SU-DHL-6 (cell line): ENCODE measurements at regions not wholly inside any gene's neighbourhood (a gene's known extent, or its start where the extent isn't known, plus 50 kb on each side); places are given as distances from the start of the nearest gene placed in this dataset.

Experiments
- H2AFZ ChIP-seq: fragments of 200-600 bp; sonication (generic); 2 replicates; pipeline ENCODE4 v1.6.1; 2014; ENCODE audit warnings: low read depth, mild to moderate bottlenecking, moderate library complexity, mixed read lengths, antibody characterized with exemption, low read length; ENCODE audit not compliant: severe bottlenecking
- H3F3A ChIP-seq: fragments of 200-600 bp; shearing (Covaris generic); 2 replicates; pipeline ENCODE4 v1.6.0; 2016; ENCODE audit warnings: antibody characterized with exemption, mild to moderate bottlenecking; ENCODE audit not compliant: insufficient read depth
- H3K27ac ChIP-seq: fragments of 200-600 bp; sonication (generic); 2 replicates; pipeline ENCODE4 v1.5.1; 2016; ENCODE audit warnings: low read depth, mild to moderate bottlenecking, low read length, moderate library complexity, mixed read lengths
- H3K27me3 ChIP-seq: fragments of 200-600 bp; sonication (generic), shearing (Covaris generic); 2 replicates; pipeline ENCODE4 v1.6.0; 2014; ENCODE audit warnings: mild to moderate bottlenecking, low read length
- H3K36me3 ChIP-seq: fragments of 200-600 bp; sonication (generic); 2 replicates; pipeline ENCODE4 v1.6.1; 2014; ENCODE audit warnings: mild to moderate bottlenecking, low read length, mixed read lengths
- H3K4me2 ChIP-seq: fragments of 300-600, 200-600 bp; shearing (Covaris generic), sonication (generic); 2 replicates; pipeline ENCODE4 v1.6.0; 2014; ENCODE audit warnings: low read length, low read depth, mild to moderate bottlenecking; ENCODE audit not compliant: poor library complexity, severe bottlenecking
- H3K4me3 ChIP-seq: fragments of 200-600 bp; sonication (generic); 2 replicates; pipeline ENCODE4 v1.5.1; 2014; ENCODE audit warnings: antibody characterized with exemption, low read length, mild to moderate bottlenecking, mixed read lengths; ENCODE audit not compliant: insufficient read depth, poor library complexity, severe bottlenecking
- H3K79me2 ChIP-seq: fragments of 200-600 bp; sonication (generic); 2 replicates; pipeline ENCODE4 v1.6.1; 2014; ENCODE audit warnings: mild to moderate bottlenecking, low read length, moderate library complexity; ENCODE audit not compliant: insufficient read depth
- H3K9ac ChIP-seq: fragments of 200-600 bp; sonication (generic); 2 replicates; pipeline ENCODE4 v1.7.0; 2014; ENCODE audit warnings: mild to moderate bottlenecking, low read length
- H3K9me2 ChIP-seq: fragments of 200-600 bp; sonication (generic); replicated peaks from 2 replicates; pipeline ENCODE4 v1.6.1; 2014; ENCODE audit warnings: low read length; ENCODE audit not compliant: insufficient read depth
- H3K9me3 ChIP-seq: fragments of 200-600 bp; sonication (generic); 2 replicates; pipeline ENCODE4 v1.6.1; 2014; ENCODE audit warnings: low read length, mixed read lengths; ENCODE audit not compliant: insufficient read depth
- H4K20me1 ChIP-seq: fragments of 200-600 bp; sonication (generic); 2 replicates; pipeline ENCODE4 v1.6.1; 2014; ENCODE audit warnings: low read depth, mild to moderate bottlenecking, antibody characterized with exemption, low read length, moderate library complexity, mixed read lengths
- CTCF ChIP-seq: fragments of 200-600 bp; sonication (generic); IDR thresholded peaks from one replicate; pipeline ENCODE4 v1.5.1; 2017; ENCODE audit warnings: antibody characterized with exemption, mild to moderate bottlenecking, low read length, moderate library complexity; ENCODE audit not compliant: insufficient read depth, poor library complexity, severe bottlenecking
- EZH2phosphoT487 ChIP-seq: fragments of 200-600 bp; sonication (generic), shearing (Covaris generic); conservative IDR thresholded peaks from 2 replicates; pipeline ENCODE4 v1.6.1; 2018; ENCODE audit warnings: mild to moderate bottlenecking, antibody characterized with exemption, low read length, moderate library complexity, mixed read lengths

GRCh38 chr9:121598965-121599871 lies 52.2 kb upstream of the DAB2IP start:
- Histone ChIP-seq H3K27ac (no peak overlapping the region), H4K20me1 (no peaks in the 10 kb centered on the region), H3K4me3 (no peak overlapping the region), H3K79me2 (no peaks in the 10 kb centered on the region), H3K4me2 (no peak overlapping the region), H2AFZ (no peak overlapping the region), H3F3A (no peaks in the 10 kb centered on the region), H3K9me3 (no peaks in the 10 kb centered on the region), H3K9ac (no peak overlapping the region), H3K9me2 (no peaks in the 10 kb centered on the region), H3K36me3 (no peaks in the 10 kb centered on the region), H3K27me3 (no peaks in the 10 kb centered on the region)
- no peak for TF ChIP-seq CTCF
- no peak for TF ChIP-seq EZH2phosphoT487

GRCh38 chr9:121599872-121600585 lies 51.4 kb upstream of the DAB2IP start:
- Histone ChIP-seq H3K4me3 (no peak overlapping the region), H3K9ac (no peak overlapping the region), H3K4me2 (no peak overlapping the region), H3K36me3 (no peaks in the 10 kb centered on the region), H3F3A (no peaks in the 10 kb centered on the region), H4K20me1 (no peaks in the 10 kb centered on the region), H3K27ac (no peak overlapping the region), H2AFZ (no peak overlapping the region), H3K79me2 (no peaks in the 10 kb centered on the region), H3K27me3 (no peaks in the 10 kb centered on the region), H3K9me3 (no peaks in the 10 kb centered on the region), H3K9me2 (no peaks in the 10 kb centered on the region)
- TF ChIP-seq CTCF (no peak), EZH2phosphoT487 (no peak)

GRCh38 chr9:121601194-121601593 lies 50.2 kb upstream of the DAB2IP start:
- Histone ChIP-seq H3K9me3 (no peaks in the 10 kb centered on the region), H2AFZ (no peak overlapping the region), H4K20me1 (no peaks in the 10 kb centered on the region), H3K4me2 (no peak overlapping the region), H3K4me3 (no peak overlapping the region), H3K79me2 (no peaks in the 10 kb centered on the region), H3K36me3 (no peaks in the 10 kb centered on the region), H3F3A (no peaks in the 10 kb centered on the region), H3K9me2 (no peaks in the 10 kb centered on the region), H3K27ac (no peak overlapping the region), H3K9ac (no peak overlapping the region), H3K27me3 (no peaks in the 10 kb centered on the region)
- TF ChIP-seq EZH2phosphoT487 (no peak), CTCF (no peak)
